Fibroblast of pulmonary artery (primary cell): ENCODE measurements at regions not wholly inside any gene's neighbourhood (a gene's known extent, or its start where the extent isn't known, plus 50 kb on each side); places are given as distances from the start of the nearest gene placed in this dataset.
A peak's percentile ranks its signal among the peaks of the same experiment; 100 is the strongest.

Experiments
- DNase-seq: peaks from one replicate; pipeline ENCODE4 v3.0.0-alpha.2; 2010; ENCODE audit warnings: low read depth
- H3K4me3 ChIP-seq: replicated peaks from 2 replicates; pipeline ENCODE4 v1.5.1; 2011; ENCODE audit warnings: low read depth, mild to moderate bottlenecking, control low read depth, low read length, moderate library complexity
- TF ChIP-seq, protein P1 (sequence below): IDR thresholded peaks from 2 replicates; pipeline ENCODE4 v1.5.1; 2011; ENCODE audit warnings: mild to moderate bottlenecking, control low read depth, low read length, inconsistent platforms; ENCODE audit errors: missing control alignments

DNA sequence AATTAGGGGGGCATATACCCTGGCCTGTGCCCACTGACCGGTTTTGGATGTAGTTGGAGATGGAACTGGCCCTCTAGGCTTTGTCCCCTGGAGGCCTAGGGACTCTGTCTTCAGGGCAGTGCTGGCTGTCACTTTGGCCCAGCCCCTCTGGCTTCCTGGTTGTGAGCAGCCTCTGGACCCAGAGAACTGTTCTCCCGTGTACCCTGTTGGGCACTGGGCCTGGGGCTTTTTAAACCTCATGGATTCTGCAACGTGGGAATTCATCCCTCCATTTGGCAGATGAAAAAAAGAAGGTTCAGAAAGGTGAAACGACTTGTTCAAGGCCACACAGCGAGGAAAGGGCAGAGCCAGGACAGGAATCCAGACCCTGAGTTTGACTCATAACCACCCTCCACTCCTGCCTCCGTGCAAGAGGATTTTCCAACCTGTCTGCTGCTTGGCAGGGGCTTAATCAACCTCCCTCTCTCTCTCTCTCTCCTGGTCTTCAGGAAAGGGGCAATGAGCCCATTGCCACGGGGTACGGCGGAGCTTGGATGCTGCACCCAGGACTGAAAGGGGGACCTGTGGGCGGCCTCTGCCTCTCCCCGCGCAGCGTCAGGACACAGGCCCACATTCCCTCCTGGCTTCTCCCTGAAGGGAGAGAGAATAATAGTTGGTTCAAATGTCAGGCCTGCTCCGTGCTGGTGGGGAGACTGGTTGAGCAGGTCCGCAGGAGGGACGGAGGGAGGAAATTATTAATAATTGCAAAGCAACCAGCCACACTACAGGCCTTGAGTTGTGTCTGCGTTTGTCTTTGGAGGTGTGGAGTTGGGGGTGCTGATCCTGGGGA, 56.0 kb downstream of the CEBPB start:
- DNase-seq = no peak

DNA sequence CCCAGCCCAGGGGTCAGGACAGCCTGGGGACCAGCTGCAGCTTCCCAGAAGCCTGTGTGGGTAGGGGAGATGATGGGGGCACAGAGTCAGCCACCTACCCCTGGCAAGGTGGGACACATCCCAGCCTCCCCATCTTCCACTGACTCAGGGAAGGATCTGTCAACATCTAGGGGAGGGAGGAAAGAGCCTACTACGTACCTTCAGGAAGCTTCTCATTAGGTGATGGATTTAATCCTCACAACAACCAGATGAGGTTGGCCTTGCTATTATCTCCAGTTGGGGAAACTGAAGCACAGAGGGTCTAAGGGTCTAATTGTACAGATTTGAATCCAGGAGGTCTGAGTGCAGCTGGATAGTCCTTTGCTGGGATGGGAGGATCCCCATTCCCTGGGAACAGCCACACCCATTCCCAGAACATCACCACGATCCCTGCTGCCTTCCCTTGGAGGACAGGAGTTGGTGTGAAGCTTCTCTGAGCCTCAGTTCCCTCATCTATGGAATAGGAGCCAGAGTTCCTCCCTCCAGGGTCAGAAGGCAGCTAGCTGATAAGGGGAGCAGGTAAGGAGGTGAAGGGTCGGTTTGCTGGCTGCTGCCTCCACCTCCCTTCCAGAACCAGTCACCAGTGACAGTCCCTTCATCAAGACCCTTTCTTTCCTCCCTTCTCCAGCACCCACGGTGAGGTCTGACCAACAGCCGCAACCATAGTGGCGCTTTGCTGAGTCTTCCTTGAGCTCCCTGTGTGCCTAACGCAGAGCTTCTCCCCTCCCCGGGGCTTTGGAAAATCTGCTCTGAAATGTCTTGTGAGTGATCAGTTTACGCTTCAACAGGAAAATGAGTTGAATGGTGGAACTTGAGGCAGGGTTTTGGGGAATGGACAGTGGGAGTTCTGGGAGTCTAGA, 56.8 kb downstream of the CEBPB start:
- DNase-seq = no peak
- TF ChIP-seq, protein P1, sequence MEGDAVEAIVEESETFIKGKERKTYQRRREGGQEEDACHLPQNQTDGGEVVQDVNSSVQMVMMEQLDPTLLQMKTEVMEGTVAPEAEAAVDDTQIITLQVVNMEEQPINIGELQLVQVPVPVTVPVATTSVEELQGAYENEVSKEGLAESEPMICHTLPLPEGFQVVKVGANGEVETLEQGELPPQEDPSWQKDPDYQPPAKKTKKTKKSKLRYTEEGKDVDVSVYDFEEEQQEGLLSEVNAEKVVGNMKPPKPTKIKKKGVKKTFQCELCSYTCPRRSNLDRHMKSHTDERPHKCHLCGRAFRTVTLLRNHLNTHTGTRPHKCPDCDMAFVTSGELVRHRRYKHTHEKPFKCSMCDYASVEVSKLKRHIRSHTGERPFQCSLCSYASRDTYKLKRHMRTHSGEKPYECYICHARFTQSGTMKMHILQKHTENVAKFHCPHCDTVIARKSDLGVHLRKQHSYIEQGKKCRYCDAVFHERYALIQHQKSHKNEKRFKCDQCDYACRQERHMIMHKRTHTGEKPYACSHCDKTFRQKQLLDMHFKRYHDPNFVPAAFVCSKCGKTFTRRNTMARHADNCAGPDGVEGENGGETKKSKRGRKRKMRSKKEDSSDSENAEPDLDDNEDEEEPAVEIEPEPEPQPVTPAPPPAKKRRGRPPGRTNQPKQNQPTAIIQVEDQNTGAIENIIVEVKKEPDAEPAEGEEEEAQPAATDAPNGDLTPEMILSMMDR = no peak
- no peak overlapping the region for H3K4me3 ChIP-seq

More for the DNA sequence above, 56.0 kb downstream of the CEBPB start:
- TF ChIP-seq, protein P1 = no peak
- no peak overlapping the region for H3K4me3 ChIP-seq

DNA sequence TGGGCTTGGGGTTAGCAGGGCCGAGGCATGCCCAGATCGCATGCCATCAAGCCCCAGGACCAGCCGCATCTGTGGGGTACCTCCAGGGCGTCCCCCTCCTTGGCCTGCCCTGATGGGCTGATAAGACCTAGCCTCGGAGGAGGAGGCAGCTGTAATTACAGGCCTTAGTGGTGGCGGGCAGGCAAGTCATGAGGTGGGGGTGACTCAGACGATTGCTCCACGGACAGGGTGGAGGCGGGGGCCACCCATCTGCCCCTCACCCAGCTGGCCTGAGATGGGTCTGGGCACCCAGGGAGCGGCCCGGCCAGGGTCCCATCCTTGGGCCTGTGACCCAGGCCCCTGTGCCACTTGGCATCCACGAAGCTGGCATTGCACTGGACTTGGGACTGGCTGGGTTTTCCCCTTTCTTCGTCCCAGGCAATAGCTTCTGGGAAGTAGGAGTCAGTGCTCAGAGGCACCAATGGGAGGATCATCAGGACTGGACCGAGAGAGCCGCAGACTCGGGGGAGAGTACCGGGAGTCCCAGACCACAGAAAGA, 57.5 kb downstream of the CEBPB start:
- TF ChIP-seq, protein P1 = no peak
- peak; percentile 48 for DNase-seq
- H3K4me3 ChIP-seq = no peak overlapping the region

DNA sequence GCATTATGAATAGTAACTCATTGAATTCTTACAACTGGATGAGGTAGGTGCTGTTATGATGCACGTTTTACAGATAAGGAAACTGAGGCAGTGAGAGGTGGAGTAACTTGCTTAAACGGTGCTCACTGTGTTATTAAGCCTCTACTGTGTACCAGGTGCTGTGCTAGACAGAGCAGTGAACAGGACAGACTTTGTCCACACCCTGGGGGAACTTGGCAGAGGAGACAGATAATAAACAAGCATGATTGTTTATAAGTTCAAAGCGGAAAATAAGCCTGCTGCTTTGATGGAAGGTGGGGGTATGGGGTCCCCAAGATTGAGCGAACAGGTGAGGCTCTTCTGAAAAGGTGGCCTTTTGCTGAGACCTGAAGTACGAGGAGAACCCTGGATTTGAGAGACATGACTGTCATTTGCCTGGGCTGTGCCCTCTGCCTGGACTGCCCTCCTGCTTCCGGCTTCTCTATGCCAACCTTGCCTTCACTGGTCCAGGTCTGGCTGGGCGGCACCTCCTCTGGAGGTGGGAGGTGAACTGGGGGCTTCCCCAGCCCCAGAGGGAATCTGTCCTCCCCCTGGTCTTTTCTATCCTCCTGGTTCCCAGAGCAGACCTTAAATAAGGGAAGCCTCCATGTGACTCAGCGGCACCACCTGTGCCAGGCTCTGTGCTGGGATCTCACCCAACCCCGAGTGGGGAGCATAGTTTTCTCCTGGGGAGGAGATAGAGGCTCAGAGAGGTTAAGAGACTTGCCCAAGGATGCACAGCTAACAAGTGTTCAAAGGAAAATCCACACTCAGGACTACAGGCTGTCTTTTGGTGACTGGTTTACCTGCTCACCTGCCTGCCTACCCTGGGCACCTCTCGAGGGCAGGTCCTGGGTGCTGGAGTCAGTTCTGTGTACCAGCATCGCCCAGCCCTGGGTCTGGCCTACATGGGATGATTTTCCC, 59.1 kb downstream of the CEBPB start:
- DNase-seq = no peak

DNA sequence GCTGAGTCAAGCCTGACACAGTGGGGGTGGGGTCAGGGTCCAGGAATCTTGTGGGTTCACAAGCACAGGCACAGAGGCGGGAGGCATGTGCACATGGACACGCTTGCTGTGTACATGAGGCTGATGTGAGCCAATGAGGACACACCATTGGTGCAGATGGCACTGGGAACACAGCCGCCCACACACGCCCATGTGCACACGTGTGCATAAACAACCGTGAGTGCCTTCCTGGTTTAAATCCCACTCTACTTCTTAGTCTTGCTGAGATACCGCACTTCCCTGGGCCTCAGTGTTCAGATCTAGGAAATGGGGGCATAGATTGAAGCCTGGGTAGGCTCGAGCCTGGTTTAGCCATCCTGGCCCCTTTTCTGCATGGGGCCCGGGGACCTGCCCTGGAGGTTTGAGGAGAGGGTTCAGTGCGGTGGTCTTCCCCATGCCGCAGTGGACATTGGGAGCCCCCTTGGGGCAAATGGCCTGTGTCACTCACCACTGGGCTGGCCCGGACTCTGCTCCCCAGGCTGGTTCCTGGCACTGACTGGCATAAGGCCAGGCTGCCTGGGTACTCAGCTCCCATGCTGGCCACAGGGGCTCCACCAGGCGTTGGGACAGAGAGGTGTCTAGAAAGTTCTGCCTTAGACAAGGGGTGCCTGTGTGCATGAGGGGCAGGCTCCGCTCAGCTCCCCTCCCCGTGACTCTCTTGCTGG, 60.2 kb downstream of the CEBPB start:
- H3K4me3 ChIP-seq = no peak overlapping the region
- TF ChIP-seq, protein P1 = no peak
- no peak for DNase-seq

More for the DNA sequence above, 59.1 kb downstream of the CEBPB start:
- TF ChIP-seq, protein P1 = no peak
- no peak overlapping the region for H3K4me3 ChIP-seq
